NCI-H69 (cell line): ENCODE measurements at regions not wholly inside any gene's neighbourhood (a gene's known extent, or its start where the extent isn't known, plus 50 kb on each side); places are given as distances from the start of the nearest gene placed in this dataset.
A peak's percentile ranks its signal among the peaks of the same experiment; 100 is the strongest.
"Not testable (repeated sequence)": the region's sequence is repeated elsewhere in the genome, so short reads cannot be mapped to it uniquely, and the experiment has no call there.

Source experiments
- DNase-seq: peaks from one replicate; lab custom pipeline; 2025; lab: John Stamatoyannopoulos, UW

GRCh38 chr5:18240971-18241370, 606.7 kb downstream of the TAF11L14 start:
- no peak for DNase-seq

- no peak for DNase-seq
Observed at GRCh38 chr5:18243846-18244245, 609.6 kb downstream of the TAF11L14 start.

- no peak for DNase-seq
Observed at GRCh38 chr5:18244309-18244708, 610.0 kb downstream of the TAF11L14 start.

GRCh38 chr5:18252559-18252958, 618.3 kb downstream of the TAF11L14 start:
- DNase-seq, result no peak

GRCh38 chr5:18264126-18264882, 630.0 kb downstream of the TAF11L14 start:
- DNase-seq, result no peak

- DNase-seq, result peak; percentile 24
Observed at GRCh38 chr5:18270635-18271338, 636.5 kb downstream of the TAF11L14 start.

- no peak for DNase-seq
Observed at GRCh38 chr5:18276939-18277338, 642.7 kb downstream of the TAF11L14 start.

GRCh38 chr5:18281947-18282581, 647.8 kb downstream of the TAF11L14 start:
- DNase-seq, result peak; percentile 76

GRCh38 chr5:18285257-18285656, 651.0 kb downstream of the TAF11L14 start:
- no peak for DNase-seq

- no peak for DNase-seq
Observed at GRCh38 chr5:18292146-18292545, 657.9 kb downstream of the TAF11L14 start.

GRCh38 chr5:18295696-18296095, 661.4 kb downstream of the TAF11L14 start:
- not testable (repeated sequence) for DNase-seq

- DNase-seq, result no peak
Observed at GRCh38 chr5:18299166-18299565, 664.9 kb downstream of the TAF11L14 start.

GRCh38 chr5:18305288-18305924, 671.1 kb downstream of the TAF11L14 start:
- peak; percentile 60 for DNase-seq

- DNase-seq, result no peak
Observed at GRCh38 chr5:18311266-18311665, 677.0 kb downstream of the TAF11L14 start.

GRCh38 chr5:18312016-18312415, 677.8 kb downstream of the TAF11L14 start:
- DNase-seq, result no peak

- peak; percentile 43 for DNase-seq
Observed at GRCh38 chr5:18314192-18314778, 680.0 kb downstream of the TAF11L14 start.

- no peak for DNase-seq
Observed at GRCh38 chr5:18321262-18321942, 687.1 kb downstream of the TAF11L14 start.

GRCh38 chr5:18323891-18324290, 689.6 kb downstream of the TAF11L14 start:
- no peak for DNase-seq

- DNase-seq, result no peak
Observed at GRCh38 chr5:18325431-18325830, 691.2 kb downstream of the TAF11L14 start.

GRCh38 chr5:18329328-18329727, 695.1 kb downstream of the TAF11L14 start:
- DNase-seq, result no peak

GRCh38 chr5:18333841-18334240, 699.6 kb downstream of the TAF11L14 start:
- DNase-seq, result no peak

- peak; percentile 21 for DNase-seq
Observed at GRCh38 chr5:18334949-18335348, 700.7 kb downstream of the TAF11L14 start.
